HT1080 (cell line): ENCODE measurements at regions not wholly inside any gene's neighbourhood (a gene's known extent, or its start where the extent isn't known, plus 50 kb on each side); places are given as distances from the start of the nearest gene placed in this dataset.

Source experiments
- DNase-seq: peaks from one replicate; pipeline ENCODE4 v3.0.0-alpha.2; 2015; ENCODE audit warnings: low read depth

GRCh38 chr5:29122306-29122705, 2071.2 kb upstream of the CDH6 start:
- DNase-seq, result no peak

GRCh38 chr5:29114331-29114768, 2076.0 kb upstream of the CDH9 start:
- DNase-seq, result peak; percentile 63

GRCh38 chr5:29113516-29113915, 2075.1 kb upstream of the CDH9 start:
- DNase-seq, result no peak

- no peak for DNase-seq
Measured at GRCh38 chr5:29099585-29099984, 2061.2 kb upstream of the CDH9 start.

GRCh38 chr5:29089591-29090130, 2051.3 kb upstream of the CDH9 start:
- DNase-seq, result no peak

- no peak for DNase-seq
Measured at GRCh38 chr5:29085142-29085541, 2046.8 kb upstream of the CDH9 start.

GRCh38 chr5:29079771-29080170, 2041.4 kb upstream of the CDH9 start:
- peak; percentile 56 for DNase-seq

GRCh38 chr5:29077451-29077850, 2039.1 kb upstream of the CDH9 start:
- DNase-seq, result peak; percentile 76

- DNase-seq, result no peak
Measured at GRCh38 chr5:29069104-29069402, 2030.7 kb upstream of the CDH9 start.

- DNase-seq, result no peak
Measured at GRCh38 chr5:29061381-29061780, 2023.0 kb upstream of the CDH9 start.

GRCh38 chr5:29054694-29055093, 2016.3 kb upstream of the CDH9 start:
- DNase-seq, result no peak

GRCh38 chr5:29054282-29054681, 2015.9 kb upstream of the CDH9 start:
- no peak for DNase-seq

- no peak for DNase-seq
Measured at GRCh38 chr5:29051509-29051908, 2013.1 kb upstream of the CDH9 start.

- no peak for DNase-seq
Measured at GRCh38 chr5:29042152-29042551, 2003.8 kb upstream of the CDH9 start.

GRCh38 chr5:29040404-29040803, 2002.0 kb upstream of the CDH9 start:
- DNase-seq, result no peak

- no peak for DNase-seq
Measured at GRCh38 chr5:29039994-29040393, 2001.6 kb upstream of the CDH9 start.

- DNase-seq, result peak; percentile 28
Measured at GRCh38 chr5:29037716-29038115, 1999.3 kb upstream of the CDH9 start.

- DNase-seq, result no peak
Measured at GRCh38 chr5:29024052-29024451, 1985.7 kb upstream of the CDH9 start.

GRCh38 chr5:29023541-29023940, 1985.2 kb upstream of the CDH9 start:
- no peak for DNase-seq

- DNase-seq, result no peak
Measured at GRCh38 chr5:29017501-29017900, 1979.1 kb upstream of the CDH9 start.

GRCh38 chr5:29016067-29016466, 1977.7 kb upstream of the CDH9 start:
- DNase-seq, result peak; percentile 24

- DNase-seq, result no peak
Measured at GRCh38 chr5:29015523-29015922, 1977.1 kb upstream of the CDH9 start.

GRCh38 chr5:29005386-29005785, 1967.0 kb upstream of the CDH9 start:
- peak; percentile 57 for DNase-seq

- DNase-seq, result no peak
Measured at GRCh38 chr5:29002481-29002880, 1964.1 kb upstream of the CDH9 start.
